ENCODE measurements at regions not wholly inside any gene's neighbourhood (a gene's known extent, or its start where the extent isn't known, plus 50 kb on each side); places are given as distances from the start of the nearest gene placed in this dataset.
"Not testable (repeated sequence)": the region's sequence is repeated elsewhere in the genome, so short reads cannot be mapped to it uniquely, and the experiment has no call there.

- DNase-seq (ENCODE audit: low spot score), result no peak
Observed at GRCh38 chr5:136466041-136466415, 100.7 kb upstream of the TRPC7 start.

GRCh38 chr5:136458481-136458880 is 93.1 kb upstream of the TRPC7 start:
- no peak for DNase-seq (ENCODE audit: low spot score)

GRCh38 chr5:136457390-136458013 is 92.2 kb upstream of the TRPC7 start:
- DNase-seq (ENCODE audit: low spot score), result no peak

GRCh38 chr5:136455409-136455808 is 90.1 kb upstream of the TRPC7 start:
- DNase-seq (ENCODE audit: low spot score), result no peak

GRCh38 chr5:136453986-136454758 is 88.8 kb upstream of the TRPC7 start:
- no peak for DNase-seq (ENCODE audit: low spot score)

GRCh38 chr5:136453199-136453598 is 87.9 kb upstream of the TRPC7 start:
- no peak for DNase-seq (ENCODE audit: low spot score)

- DNase-seq (ENCODE audit: low spot score), result not testable (repeated sequence)
Observed at GRCh38 chr5:136447576-136447975, 82.2 kb upstream of the TRPC7 start.

GRCh38 chr5:136446565-136446964 is 81.2 kb upstream of the TRPC7 start:
- no peak for DNase-seq (ENCODE audit: low spot score)

GRCh38 chr5:136444099-136444498 is 78.8 kb upstream of the TRPC7 start:
- DNase-seq (ENCODE audit: low spot score), result not testable (repeated sequence)

GRCh38 chr5:136439367-136439766 is 74.0 kb upstream of the TRPC7 start:
- DNase-seq (ENCODE audit: low spot score), result no peak

- no peak for DNase-seq (ENCODE audit: low spot score)
Observed at GRCh38 chr5:136435946-136436543, 70.7 kb upstream of the TRPC7 start.

- DNase-seq (ENCODE audit: low spot score), result no peak
Observed at GRCh38 chr5:136434795-136435194, 69.5 kb upstream of the TRPC7 start.

- DNase-seq (ENCODE audit: low spot score), result no peak
Observed at GRCh38 chr5:136432705-136433104, 67.4 kb upstream of the TRPC7 start.

- DNase-seq (ENCODE audit: low spot score), result no peak
Observed at GRCh38 chr5:136430081-136430480, 64.7 kb upstream of the TRPC7 start.

- no peak for DNase-seq (ENCODE audit: low spot score)
Observed at GRCh38 chr5:136427426-136427825, 62.1 kb upstream of the TRPC7 start.

- DNase-seq (ENCODE audit: low spot score), result no peak
Observed at GRCh38 chr5:136425921-136426320, 60.6 kb upstream of the TRPC7 start.

GRCh38 chr5:136424835-136425584 is 59.7 kb upstream of the TRPC7 start:
- peak; percentile 51 for DNase-seq (ENCODE audit: low spot score)

GRCh38 chr5:136423944-136424606 is 58.7 kb upstream of the TRPC7 start:
- DNase-seq (ENCODE audit: low spot score), result no peak

GRCh38 chr5:136420168-136420898 is 55.0 kb upstream of the TRPC7 start:
- DNase-seq (ENCODE audit: low spot score), result no peak

- no peak for DNase-seq (ENCODE audit: low spot score)
Observed at GRCh38 chr5:136418301-136418700, 53.0 kb upstream of the TRPC7 start.

Measured in germinal center (tissue), 1 donor.